Aorta (tissue), 5 donors: ENCODE measurements at regions not wholly inside any gene's neighbourhood (a gene's known extent, or its start where the extent isn't known, plus 50 kb on each side); places are given as distances from the start of the nearest gene placed in this dataset.
"Not testable (repeated sequence)": the region's sequence is repeated elsewhere in the genome, so short reads cannot be mapped to it uniquely, and the experiment has no call there.

Source experiments
- ATAC-seq: fragments of 200-7000 bp; cut with Tn5 transposase; one replicate; pipeline ENCODE4 v1.9.1; 2022; ENCODE audit warnings: moderate library complexity; ENCODE audit not compliant: low FRiP score
- DNase-seq, 2 donors: peaks; one replicate each; pipeline ENCODE4 v3.0.0-alpha.2; 2020
- H3K27ac ChIP-seq, 2 donors: one replicate each; pipeline ENCODE4 v1.5.1; 2013; ENCODE audit warnings: low read length in 2 of 2, mild to moderate bottlenecking in 2 of 2, moderate library complexity in 2 of 2, control low read depth in 1 of 2, inconsistent platforms in 1 of 2, low read depth in 1 of 2
- H3K27me3 ChIP-seq, 2 donors: one replicate each; pipeline ENCODE4 v1.6.1; 2013; ENCODE audit warnings: control low read depth in 1 of 2, low read length in 1 of 2, mild to moderate bottlenecking in 1 of 2, moderate library complexity in 1 of 2; ENCODE audit not compliant: insufficient read depth in 2 of 2, control insufficient read depth in 1 of 2
- H3K36me3 ChIP-seq, 2 donors: one replicate each; pipeline ENCODE4 v1.6.1; 2013; ENCODE audit warnings: control low read depth in 1 of 2, low read length in 1 of 2, mild to moderate bottlenecking in 1 of 2; ENCODE audit not compliant: insufficient read depth in 2 of 2, control insufficient read depth in 1 of 2
- H3K4me1 ChIP-seq, 2 donors: one replicate each; pipeline ENCODE4 v1.6.1; 2013; ENCODE audit warnings: low read length in 2 of 2, control low read depth in 1 of 2, mild to moderate bottlenecking in 1 of 2, moderate library complexity in 1 of 2; ENCODE audit not compliant: insufficient read depth in 2 of 2, control insufficient read depth in 1 of 2
- H3K4me3 ChIP-seq, 2 donors: one replicate each; pipeline ENCODE4 v1.5.1; 2013; ENCODE audit warnings: low read length in 2 of 2, control low read depth in 1 of 2, mild to moderate bottlenecking in 1 of 2
- H3K9me3 ChIP-seq: one replicate; pipeline ENCODE4 v1.6.1; 2013; ENCODE audit warnings: mild to moderate bottlenecking, low read length; ENCODE audit not compliant: control insufficient read depth
- WGBS, 2 donors: extraction: QIAGEN DNeasy Blood & Tissue Kit; methylation state at CpG; one replicate each; pipeline ENCODE4 v1.1.7; 2013; 5-methylcytosine and 5-hydroxymethylcytosine counted together
- intact Hi-C, 2 donors: fragments of 100-400 bp; cut with DNase I; formaldehyde crosslinking; loops; one replicate each; pipeline versions ENCODE4 v1.14.2 to v1.15.0; 2022
- donor health status: healthy with polysubstance abuse.
- donor health status: Bipolar disorder and iron deficiency.
- donor health status: DM: no; HTN: no; CAD: no.
- donor health status: DM: no; HTN: no; CAD: no.
- donor health status: DM: yes; HTN: yes; CAD: no.

- no peak overlapping the region for H3K4me3 ChIP-seq
- H3K9me3 ChIP-seq: no peaks in the 10 kb centered on the region
- ATAC-seq (no peak), DNase-seq (no peak)
- H3K27me3 ChIP-seq: no peaks in the 10 kb centered on the region
- intact Hi-C loops: no loop called here
- WGBS, 2 donors: 83 to 85% methylated on average over 4 of the region's 4 CpGs
- H3K4me1 ChIP-seq: no peaks in the 10 kb centered on the region
- no peak overlapping the region for H3K27ac ChIP-seq
- H3K36me3 ChIP-seq: no peaks in the 10 kb centered on the region
These were observed 1067.8 kb upstream of the EDIL3 start for GRCh38 chr5:85452322-85453025.

DNA sequence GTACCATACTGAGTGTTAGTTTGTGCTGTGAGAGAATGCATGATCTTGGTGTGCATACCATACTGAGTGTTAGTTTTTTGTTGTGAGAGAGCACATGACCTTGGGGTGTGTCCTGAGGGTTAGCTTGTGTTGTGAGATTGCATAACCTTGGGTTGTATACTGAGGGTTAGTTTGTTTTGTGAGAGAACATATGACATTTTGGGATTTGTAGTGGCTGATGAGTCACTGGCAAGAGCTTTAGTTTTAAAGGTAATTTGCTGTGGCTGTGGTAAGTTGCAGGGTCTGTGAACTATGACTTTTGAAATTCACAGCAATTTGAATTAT, 1068.3 kb upstream of the EDIL3 start:
- Histone ChIP-seq H3K27ac (no peak overlapping the region), H3K36me3 (no peaks in the 10 kb centered on the region), H3K4me1 (no peaks in the 10 kb centered on the region), H3K27me3 (no peaks in the 10 kb centered on the region), H3K4me3 (no peak overlapping the region), H3K9me3 (no peaks in the 10 kb centered on the region)
- ATAC-seq (no peak), DNase-seq (no peak)
- intact Hi-C loops: no loop called here

GRCh38 chr5:85458319-85458718, 1073.6 kb upstream of the EDIL3 start:
- Histone ChIP-seq H3K27ac (no peak overlapping the region), H3K4me3 (no peak overlapping the region), H3K4me1 (no peaks in the 10 kb centered on the region), H3K27me3 (no peaks in the 10 kb centered on the region), H3K36me3 (no peaks in the 10 kb centered on the region), H3K9me3 (peaks cover 2% of the 10 kb centered on the region)
- ATAC-seq: no peak
- DNase-seq: no peak
- intact Hi-C loops: no loop called here
- 72 to 75% methylated on average over 2 of the region's 2 CpGs for WGBS, 2 donors

DNA sequence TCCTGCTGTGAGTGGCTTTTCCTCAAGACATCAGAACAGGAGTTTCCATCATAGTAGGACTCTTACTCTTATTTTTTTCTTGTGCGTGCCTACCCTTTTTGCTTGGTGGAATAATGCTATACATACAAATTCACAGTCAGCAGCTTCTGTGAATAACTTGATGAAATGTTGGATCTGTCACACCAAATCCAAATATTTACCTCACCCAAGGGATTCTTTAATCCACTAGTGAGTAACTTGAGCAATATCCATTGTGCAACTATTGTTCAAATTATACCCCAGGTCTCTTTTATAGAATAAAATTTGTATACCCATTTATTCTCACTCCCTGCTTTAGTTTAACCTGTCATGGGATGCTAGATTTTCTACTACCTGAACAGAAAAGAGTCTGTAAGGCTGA, 1078.3 kb upstream of the EDIL3 start:
- intact Hi-C loops: no loop called here

GRCh38 chr5:85466423-85466822, 1081.7 kb upstream of the EDIL3 start:
- DNase-seq (no peak), ATAC-seq (no peak)
- H3K27ac ChIP-seq: no peak overlapping the region
- 37 to 48% methylated on average over 1 of the region's 1 CpG for WGBS, 2 donors
- intact Hi-C loops: no loop called here
- H3K27me3 ChIP-seq: no peaks in the 10 kb centered on the region
- no peak overlapping the region for H3K4me3 ChIP-seq
- peaks cover 2% of the 10 kb centered on the region for H3K9me3 ChIP-seq
- H3K36me3 ChIP-seq: no peaks in the 10 kb centered on the region
- no peaks in the 10 kb centered on the region for H3K4me1 ChIP-seq

More for the DNA sequence above, 1078.3 kb upstream of the EDIL3 start:
- no peak overlapping the region for H3K27ac ChIP-seq
- peaks cover 4% of the 10 kb centered on the region for H3K9me3 ChIP-seq
- H3K36me3 ChIP-seq: no peaks in the 10 kb centered on the region
- H3K27me3 ChIP-seq: no peaks in the 10 kb centered on the region
- WGBS, 2 donors: 88 to 95% methylated on average over 1 of the region's 1 CpG
- H3K4me1 ChIP-seq: no peaks in the 10 kb centered on the region
- ATAC-seq (no peak), DNase-seq (no peak)
- H3K4me3 ChIP-seq: no peak overlapping the region

DNA sequence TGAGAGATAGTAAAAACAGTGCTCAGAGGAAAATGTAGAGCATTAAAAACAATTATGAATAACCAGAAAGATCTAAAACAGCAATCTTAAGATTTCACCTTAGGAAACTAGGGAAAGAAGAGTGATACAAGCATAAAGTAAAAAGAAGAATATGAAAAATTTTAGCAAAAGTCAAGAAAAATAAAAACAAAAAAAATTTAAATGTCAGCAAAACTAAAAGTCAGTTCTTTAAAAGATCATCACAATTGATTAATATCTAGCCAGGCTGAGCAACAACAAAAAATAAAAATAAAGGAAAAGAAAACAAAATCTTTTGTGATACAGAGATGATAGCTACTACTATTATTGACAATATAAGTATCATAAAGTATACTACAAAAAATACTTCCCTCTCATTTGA, 1088.1 kb upstream of the EDIL3 start:
- no peak for ATAC-seq

GRCh38 chr5:85475151-85475550, 1090.5 kb upstream of the EDIL3 start:
- H3K27me3 ChIP-seq, intact Hi-C loops, DNase-seq, H3K27ac ChIP-seq, H3K9me3 ChIP-seq, H3K4me3 ChIP-seq, ATAC-seq, H3K36me3 ChIP-seq, H3K4me1 ChIP-seq: not testable (repeated sequence)
- 64 to 78% methylated on average over 4 of the region's 4 CpGs for WGBS, 2 donors

More for the DNA sequence above, 1088.1 kb upstream of the EDIL3 start:
- intact Hi-C loops: no loop called here
- Histone ChIP-seq H3K36me3 (no peaks in the 10 kb centered on the region), H3K4me1 (no peaks in the 10 kb centered on the region), H3K27me3 (no peaks in the 10 kb centered on the region), H3K9me3 (no peaks in the 10 kb centered on the region), H3K4me3 (no peak overlapping the region), H3K27ac (no peak overlapping the region)
- DNase-seq: no peak

- H3K4me1 ChIP-seq: no peaks in the 10 kb centered on the region
- no peak for DNase-seq
- no peak for ATAC-seq
- H3K9me3 ChIP-seq: no peaks in the 10 kb centered on the region
- intact Hi-C loops: no loop called here
- no peak overlapping the region for H3K4me3 ChIP-seq
- H3K27me3 ChIP-seq: no peaks in the 10 kb centered on the region
- no peaks in the 10 kb centered on the region for H3K36me3 ChIP-seq
- H3K27ac ChIP-seq: no peak overlapping the region
These were observed 1091.9 kb upstream of the EDIL3 start for GRCh38 chr5:85476617-85477016.

DNA sequence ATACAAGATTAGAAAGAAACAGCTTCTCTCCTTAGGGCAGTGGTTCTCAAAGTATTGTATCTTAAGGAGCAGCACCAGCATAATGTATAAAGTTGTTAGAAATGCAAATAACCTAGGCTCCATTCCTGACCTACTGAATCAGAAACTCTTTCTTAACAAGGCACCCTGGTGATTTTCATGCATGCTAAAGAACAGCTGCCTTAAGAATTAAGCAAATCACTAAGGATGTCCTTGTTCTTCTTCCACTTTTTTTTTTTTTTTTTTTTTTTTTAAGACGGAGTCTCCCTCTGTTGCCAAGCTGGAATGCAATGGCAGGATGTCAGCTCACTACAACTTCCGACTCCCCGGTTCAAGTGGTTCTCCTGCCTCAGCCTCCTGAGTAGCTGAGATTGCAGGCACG, 1095.2 kb upstream of the EDIL3 start:
- no peak for ATAC-seq
- no peaks in the 10 kb centered on the region for H3K27me3 ChIP-seq
- no peak overlapping the region for H3K4me3 ChIP-seq
- no peaks in the 10 kb centered on the region for H3K9me3 ChIP-seq
- H3K4me1 ChIP-seq: no peaks in the 10 kb centered on the region
- no peak for DNase-seq
- H3K27ac ChIP-seq: no peak overlapping the region
- intact Hi-C loops: no loop called here
- H3K36me3 ChIP-seq: no peaks in the 10 kb centered on the region
- WGBS, 2 donors: 83 to 87% methylated on average over 4 of the region's 4 CpGs
